GM23338 (cell line): ENCODE measurements at regions not wholly inside any gene's neighbourhood (a gene's known extent, or its start where the extent isn't known, plus 50 kb on each side); places are given as distances from the start of the nearest gene placed in this dataset.

Experiments used
- CREB1 ChIP-seq: fragments of 250-450 bp; sonication (Bioruptor Pico); IDR thresholded peaks from 2 replicates; pipeline ENCODE4 v1.5.0; 2020; ENCODE audit warnings: low read depth, mild to moderate bottlenecking, moderate library complexity
- CTCF ChIP-seq, 2 experiments: fragments of 200-600 bp in 1 of 2; sonication (generic) in 1 of 2; conservative IDR thresholded peaks; 2 replicates each; pipeline versions ENCODE4 v1.5.1 to v1.6.1; 2016 to 2017; ENCODE audit warnings: antibody characterized with exemption in 2 of 2, low read depth in 2 of 2, mild to moderate bottlenecking in 2 of 2, moderate library complexity in 1 of 2
- EZH2 ChIP-seq: fragments of 200-600 bp; sonication (generic); IDR thresholded peaks from one replicate; pipeline ENCODE4 v1.8.0; 2017; ENCODE audit warnings: antibody characterized with exemption, mild to moderate bottlenecking, low read depth; ENCODE audit not compliant: unreplicated experiment
- EZH2phosphoT487 ChIP-seq: fragments of 200-600 bp; sonication (generic); IDR thresholded peaks from one replicate; pipeline ENCODE4 v1.8.1; 2018; ENCODE audit warnings: antibody characterized with exemption; ENCODE audit not compliant: unreplicated experiment
- JUNB ChIP-seq: IDR thresholded peaks from one replicate; pipeline ENCODE4 v1.6.1; 2016; ENCODE audit warnings: antibody characterized with exemption; ENCODE audit not compliant: unreplicated experiment
- NANOG ChIP-seq: IDR thresholded peaks from 2 replicates; pipeline ENCODE4 v1.6.1; 2016; ENCODE audit warnings: antibody characterized with exemption, borderline replicate concordance
- POLR2AphosphoS5 ChIP-seq: IDR thresholded peaks from 2 replicates; pipeline ENCODE4 v1.6.1; 2016; ENCODE audit warnings: antibody characterized with exemption, low read depth
- REST ChIP-seq: IDR thresholded peaks from one replicate; pipeline ENCODE4 v1.6.1; 2018; ENCODE audit warnings: antibody characterized with exemption; ENCODE audit not compliant: unreplicated experiment

GRCh38 chr3:23659840-23660430 lies 145.8 kb upstream of the UBE2E1 start:
- TF ChIP-seq EZH2 = no peak
- no peak for TF ChIP-seq POLR2AphosphoS5
- no peak for TF ChIP-seq CTCF (conservative IDR thresholded peaks at IDR 0.05; ENCODE audit: low read depth in 2 of 2)
- TF ChIP-seq JUNB = no peak
- no peak for TF ChIP-seq EZH2phosphoT487
- no peak for TF ChIP-seq NANOG
- TF ChIP-seq REST = no peak
- no peak for TF ChIP-seq CREB1 (CRISPR knock-in tag)
